ENCODE measurements at regions not wholly inside any gene's neighbourhood (a gene's known extent, or its start where the extent isn't known, plus 50 kb on each side); places are given as distances from the start of the nearest gene placed in this dataset.

GRCh38 chr4:32147446-32148085, 1427.4 kb downstream of the PCDH7 start:
- TF ChIP-seq POLR2A (IDR thresholded peaks at IDR 0.05; ENCODE audit: low read depth, low read length) (no peak), POLR2AphosphoS5 (IDR thresholded peaks at IDR 0.05; ENCODE audit: low read depth, low read length) (no peak)
